ENCODE measurements at regions not wholly inside any gene's neighbourhood (a gene's known extent, or its start where the extent isn't known, plus 50 kb on each side); places are given as distances from the start of the nearest gene placed in this dataset.

DNA sequence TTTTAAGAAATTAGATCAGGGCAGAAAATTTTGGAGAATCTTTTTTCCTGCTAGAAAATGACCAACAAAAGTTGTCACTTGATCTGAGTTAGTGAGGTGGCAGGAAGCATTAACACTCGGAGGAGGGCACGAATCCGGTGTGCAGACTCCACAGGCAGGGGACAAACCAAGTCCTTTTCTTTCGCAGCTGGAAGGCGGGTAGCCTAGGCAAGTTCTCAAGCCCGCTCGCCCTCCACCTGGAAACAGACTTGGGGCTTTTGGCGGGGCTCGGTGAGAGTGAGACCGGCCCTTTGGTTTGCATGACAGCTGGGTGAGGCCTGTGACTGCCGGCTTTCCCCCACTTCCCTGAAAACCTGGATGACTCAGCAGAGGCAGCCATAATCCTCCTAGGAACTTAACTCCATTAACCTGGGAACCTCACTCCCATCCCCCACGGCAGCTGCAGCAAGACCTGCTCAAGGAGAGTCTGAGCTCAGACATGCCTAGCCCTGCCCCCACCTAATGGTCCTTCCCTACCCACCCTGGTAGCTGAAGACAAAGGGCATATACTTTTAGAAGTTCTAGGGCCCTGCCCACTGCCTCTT, 134.8 kb downstream of the MFSD1 start:
- TF ChIP-seq, protein P1, sequence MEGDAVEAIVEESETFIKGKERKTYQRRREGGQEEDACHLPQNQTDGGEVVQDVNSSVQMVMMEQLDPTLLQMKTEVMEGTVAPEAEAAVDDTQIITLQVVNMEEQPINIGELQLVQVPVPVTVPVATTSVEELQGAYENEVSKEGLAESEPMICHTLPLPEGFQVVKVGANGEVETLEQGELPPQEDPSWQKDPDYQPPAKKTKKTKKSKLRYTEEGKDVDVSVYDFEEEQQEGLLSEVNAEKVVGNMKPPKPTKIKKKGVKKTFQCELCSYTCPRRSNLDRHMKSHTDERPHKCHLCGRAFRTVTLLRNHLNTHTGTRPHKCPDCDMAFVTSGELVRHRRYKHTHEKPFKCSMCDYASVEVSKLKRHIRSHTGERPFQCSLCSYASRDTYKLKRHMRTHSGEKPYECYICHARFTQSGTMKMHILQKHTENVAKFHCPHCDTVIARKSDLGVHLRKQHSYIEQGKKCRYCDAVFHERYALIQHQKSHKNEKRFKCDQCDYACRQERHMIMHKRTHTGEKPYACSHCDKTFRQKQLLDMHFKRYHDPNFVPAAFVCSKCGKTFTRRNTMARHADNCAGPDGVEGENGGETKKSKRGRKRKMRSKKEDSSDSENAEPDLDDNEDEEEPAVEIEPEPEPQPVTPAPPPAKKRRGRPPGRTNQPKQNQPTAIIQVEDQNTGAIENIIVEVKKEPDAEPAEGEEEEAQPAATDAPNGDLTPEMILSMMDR (IDR thresholded peaks at IDR 0.05; ENCODE audit: poor library complexity) = no peak
- TF ChIP-seq EZH2phosphoT487 (IDR thresholded peaks at IDR 0.05; ENCODE audit: low read depth, severe bottlenecking, unreplicated experiment) = no peak

Data from hepatocyte (in vitro differentiated cells).